Heart left ventricle (tissue), 16 donors: ENCODE measurements at regions not wholly inside any gene's neighbourhood (a gene's known extent, or its start where the extent isn't known, plus 50 kb on each side); places are given as distances from the start of the nearest gene placed in this dataset.

Experiments used
- ATAC-seq, 4 donors: fragments of 200-7000 bp; cut with Tn5 transposase; one replicate each; pipeline ENCODE4 v1.9.1; 2020 to 2022; ENCODE audit warnings: moderate library complexity in 4 of 4, mild to moderate bottlenecking in 3 of 4, moderate number of reproducible peaks in 1 of 4
- DNase-seq, 5 donors: peaks; one replicate each; pipeline ENCODE4 v3.0.0-alpha.2; 2020
- H3K27ac ChIP-seq, 12 donors: fragments of 200-600 bp; sonication (generic) in 4 of 12; one replicate each; pipeline versions ENCODE4 v1.5.0 to v1.8.0; 2016 to 2022; ENCODE audit warnings: mild to moderate bottlenecking in 2 of 12
- H3K27me3 ChIP-seq, 9 donors: fragments of 200-600 bp; sonication (generic) in 2 of 9; one replicate each; pipeline versions ENCODE4 v1.5.1 to v1.8.0; 2016 to 2022; ENCODE audit warnings: mild to moderate bottlenecking in 3 of 9
- H3K36me3 ChIP-seq, 9 donors: fragments of 200-600 bp; sonication (generic) in 2 of 9; one replicate each; pipeline versions ENCODE4 v1.5.0 to v1.8.0; 2018 to 2022; ENCODE audit warnings: mild to moderate bottlenecking in 2 of 9
- H3K4me1 ChIP-seq, 12 donors: fragments of 200-600 bp; sonication (generic) in 4 of 12; one replicate each; pipeline versions ENCODE4 v1.5.0 to v1.8.0; 2016 to 2022; ENCODE audit warnings: mild to moderate bottlenecking in 3 of 12
- H3K4me3 ChIP-seq, 12 donors: fragments of 200-600 bp; sonication (generic) in 4 of 12; one replicate each; pipeline versions ENCODE4 v1.5.0 to v1.8.0; 2017 to 2022; ENCODE audit warnings: mild to moderate bottlenecking in 9 of 12, moderate library complexity in 4 of 12
- H3K9me3 ChIP-seq, 12 donors: fragments of 200-600 bp; sonication (generic) in 4 of 12; one replicate each; pipeline versions ENCODE4 v1.5.0 to v1.8.0; 2016 to 2022; ENCODE audit warnings: mild to moderate bottlenecking in 1 of 12
- CTCF ChIP-seq, 12 donors: fragments of 200-600 bp; sonication (generic) in 4 of 12; IDR thresholded peaks; one replicate each; pipeline versions ENCODE4 v1.5.0 to v1.8.0; 2018 to 2022; ENCODE audit warnings: antibody characterized with exemption in 12 of 12, mild to moderate bottlenecking in 5 of 12
- POLR2A ChIP-seq, 2 donors: fragments of 450-650 bp; IDR thresholded peaks; one replicate each; pipeline ENCODE4 v1.6.1; 2017; ENCODE audit warnings: antibody characterized with exemption in 2 of 2, mild to moderate bottlenecking in 2 of 2, moderate library complexity in 2 of 2
- WGBS, 4 donors: extraction: QIAGEN DNeasy Blood & Tissue Kit in 2 of 4; methylation state at CpG; one replicate each; pipeline versions ENCODE4 v1.1.5 to v1.1.7; 2013 to 2018; 5-methylcytosine and 5-hydroxymethylcytosine counted together
- intact Hi-C, 10 donors: fragments of 100-400 bp; cut with DNase I; formaldehyde crosslinking; loops; one replicate each; pipeline versions ENCODE4 v1.11.1 to v1.14.2; 2022
- donor health status: ischemic (EF 13 %, LVEDD 7.1; RV severe dilation, severe dysfunction).
- donor health status: healthy with polysubstance abuse.
- donor health status: DM: no; HTN: yes; CAD: no.
- donor health status: DM: no; HTN: no; CAD: no.
- donor health status: ischemic (EF 25% LVEDD 6.9; RV normal size, moderate dysfunction).
- donor health status: ischemic (EF 25% LVEDD 5.7; RV mildly dilated, moderate dysfunction).
- donor health status: healthy.
- donor health status: DM: yes; HTN: yes; CAD: no.
- donor health status: ischemic (EF 35%, LVEDD 5.7; RV mildly dilated, moderate dysfunction).
- donor health status: nonischemic (EF 11% LVEDD 7.7; RV severe dilation, severe dysfunction).
- donor health status: DM: yes; HTN: yes; CAD: no.
- donor health status: PGD.
- donor health status: ischemic (EF 29% LVEDD 5.4; RV normal size, mild dysfunction).
- donor health status: nonischemic (EF 23%, LVEDD 6.1; RV moderate dilation, normal function).

GRCh38 chr5:2208239-2208544 lies 325.5 kb upstream of the IRX4 start:
- 36 to 47% (median 45%) methylated on average over 5 of the region's 5 CpGs for WGBS, 4 donors
- intact Hi-C loops, result loop anchor here in 2 of 10 donors (5.0 kb wide), 1 partner anchor 1394 kb away; no protein-coding TSS in a partner anchor
- no peak overlapping the region for H3K27ac ChIP-seq
- no peaks in the 10 kb centered on the region for H3K4me1 ChIP-seq
- no peak for ATAC-seq
- H3K4me3 ChIP-seq, result no peak overlapping the region
- peaks cover 0 to 32% (median 5%) of the 10 kb centered on the region in 9 donors for H3K27me3 ChIP-seq
- H3K9me3 ChIP-seq, result no peaks in the 10 kb centered on the region
- no peak for DNase-seq
- peak in 1 of 12 donors; percentile 2 for TF ChIP-seq CTCF (IDR thresholded peaks at IDR 0.05)
- TF ChIP-seq POLR2A (IDR thresholded peaks at IDR 0.05), result no peak
- H3K36me3 ChIP-seq, result no peaks in the 10 kb centered on the region

- Histone ChIP-seq H3K9me3 (no peaks in the 10 kb centered on the region), H3K27me3 (peaks cover 0 to 27% (median 6%) of the 10 kb centered on the region in 9 donors), H3K4me1 (no peaks in the 10 kb centered on the region), H3K36me3 (no peaks in the 10 kb centered on the region), H3K4me3 (no peak overlapping the region), H3K27ac (no peak overlapping the region)
- peak in 3 of 4 donors; percentile 41 to 75 (median 70) for ATAC-seq
- 57 to 63% (median 61%) methylated on average over 20 to 25 of the region's 25 CpGs for WGBS, 4 donors
- TF ChIP-seq CTCF (IDR thresholded peaks at IDR 0.05) (peak in 9 of 12 donors; percentile 9 to 48 (median 27)), POLR2A (IDR thresholded peaks at IDR 0.05) (no peak)
- peak in 1 of 5 donors; percentile 48 for DNase-seq
- intact Hi-C loops, result loop anchor here in 2 of 10 donors (5.0 kb wide), 1 partner anchor 1395 kb away; no protein-coding TSS in a partner anchor
Observed at GRCh38 chr5:2207416-2208238, 324.9 kb upstream of the IRX4 start.

- TF ChIP-seq CTCF (IDR thresholded peaks at IDR 0.05) (no peak), POLR2A (IDR thresholded peaks at IDR 0.05) (no peak)
- no peaks in the 10 kb centered on the region for H3K4me1 ChIP-seq
- no peak overlapping the region for H3K4me3 ChIP-seq
- ATAC-seq (no peak), DNase-seq (no peak)
- H3K27ac ChIP-seq, result no peak overlapping the region
- H3K27me3 ChIP-seq, result peaks cover 0 to 27% (median 6%) of the 10 kb centered on the region in 9 donors
- 89 to 98% (median 92%) methylated on average over 6 of the region's 6 CpGs for WGBS, 4 donors
- no peaks in the 10 kb centered on the region for H3K36me3 ChIP-seq
- intact Hi-C loops, result loop anchor here in 2 of 10 donors (5.0 kb wide), 1 partner anchor 1395 kb away; no protein-coding TSS in a partner anchor
- no peaks in the 10 kb centered on the region for H3K9me3 ChIP-seq
Observed at GRCh38 chr5:2207109-2207399, 324.3 kb upstream of the IRX4 start.

- no peak overlapping the region for H3K27ac ChIP-seq
- DNase-seq (no peak), ATAC-seq (no peak)
- WGBS, 4 donors, result 68 to 79% (median 73%) methylated on average over 28 of the region's 28 CpGs
- intact Hi-C loops, result loop anchor here in 2 of 10 donors (5.0 kb wide), 1 partner anchor 1396 kb away; no protein-coding TSS in a partner anchor
- no peaks in the 10 kb centered on the region for H3K4me1 ChIP-seq
- H3K9me3 ChIP-seq, result no peaks in the 10 kb centered on the region
- no peak overlapping the region for H3K4me3 ChIP-seq
- H3K36me3 ChIP-seq, result no peaks in the 10 kb centered on the region
- H3K27me3 ChIP-seq, result peaks cover 0 to 27% (median 6%) of the 10 kb centered on the region in 9 donors
- TF ChIP-seq POLR2A (IDR thresholded peaks at IDR 0.05), result no peak
- no peak for TF ChIP-seq CTCF (IDR thresholded peaks at IDR 0.05)
Observed at GRCh38 chr5:2206293-2207108, 323.8 kb upstream of the IRX4 start.
